HEK293 (cell line): ENCODE measurements at regions not wholly inside any gene's neighbourhood (a gene's known extent, or its start where the extent isn't known, plus 50 kb on each side); places are given as distances from the start of the nearest gene placed in this dataset.

Experiments
- CTCF ChIA-PET: fragments of 350-600 bp; formaldehyde crosslinking; extraction: SDS; loops from one replicate; lab custom pipeline; 2021; ENCODE audit warnings: antibody characterized with exemption; lab: Yijun Ruan, JAX
- POLR2A ChIA-PET: fragments of 300-600 bp; formaldehyde crosslinking; extraction: SDS; loops from one replicate; lab custom pipeline; 2020; ENCODE audit warnings: antibody characterized with exemption, inconsistent platforms; lab: Yijun Ruan, JAX
- H3K27ac ChIP-seq: fragments of 200-500 bp; sonication (Bioruptor generic); 2 replicates; pipeline ENCODE4 v1.5.1; 2014; ENCODE audit warnings: low read depth, low read length, control low read depth, inconsistent platforms; ENCODE audit errors: extremely low read depth
- H3K36me3 ChIP-seq, 2 experiments: fragments of 200-500 bp in 1 of 2; sonication (Bioruptor generic) in 1 of 2; 1 replicate in 1 of 2; 2 replicates in 1 of 2; pipeline ENCODE4 v1.5.1; 2014 to 2017; ENCODE audit warnings: inconsistent platforms in 2 of 2, low read length in 2 of 2; ENCODE audit not compliant: control insufficient read depth in 2 of 2, insufficient read depth in 1 of 2
- H3K4me1 ChIP-seq: fragments of 200-500 bp; sonication (Bioruptor generic); 2 replicates; pipeline ENCODE4 v1.5.1; 2014; ENCODE audit warnings: mild to moderate bottlenecking, low read length, inconsistent platforms; ENCODE audit not compliant: control insufficient read depth, insufficient read depth
- H3K4me3 ChIP-seq: 2 replicates; pipeline ENCODE4 v1.5.1; 2011; ENCODE audit warnings: low read depth, mild to moderate bottlenecking, control low read depth, low read length, moderate library complexity
- H3K9me3 ChIP-seq: fragments of 200-500 bp; sonication (Bioruptor generic); 2 replicates; pipeline ENCODE4 v1.5.1; 2014; ENCODE audit warnings: low read depth, low read length, inconsistent platforms; ENCODE audit not compliant: control insufficient read depth, insufficient read depth
- BCL11A ChIP-seq: fragments of 450-650 bp; formaldehyde crosslinking; IDR thresholded peaks from 2 replicates; pipeline ENCODE4 v1.5.1; 2016; ENCODE audit warnings: low read depth, missing biosample characterization, missing genetic modification characterization
- PATZ1 ChIP-seq: fragments of 450-650 bp; formaldehyde crosslinking; IDR thresholded peaks from 2 replicates; pipeline ENCODE4 v1.5.1; 2016; ENCODE audit warnings: missing biosample characterization, missing genetic modification characterization
- SETDB1 ChIP-seq: IDR thresholded peaks from one replicate; pipeline ENCODE4 v1.6.1; 2017; ENCODE audit warnings: mild to moderate bottlenecking, low read length, moderate library complexity, mixed read lengths; ENCODE audit not compliant: insufficient read length
- ZBTB48 ChIP-seq: fragments of 450-650 bp; formaldehyde crosslinking; IDR thresholded peaks from 2 replicates; pipeline ENCODE4 v1.5.1; 2016; ENCODE audit warnings: missing biosample characterization, missing genetic modification characterization
- ZBTB8A ChIP-seq: fragments of 450-650 bp; formaldehyde crosslinking; IDR thresholded peaks from 2 replicates; pipeline ENCODE4 v1.5.1; 2016; ENCODE audit warnings: missing biosample characterization, missing genetic modification characterization
- ZIC2 ChIP-seq: fragments of 450-650 bp; formaldehyde crosslinking; IDR thresholded peaks from 2 replicates; pipeline ENCODE4 v1.5.1; 2016; ENCODE audit warnings: missing biosample characterization, missing genetic modification characterization
- ZNF155 ChIP-seq: fragments of 450-650 bp; formaldehyde crosslinking; IDR thresholded peaks from 2 replicates; pipeline ENCODE4 v1.5.1; 2016; ENCODE audit warnings: missing biosample characterization, missing genetic modification characterization
- ZNF18 ChIP-seq: fragments of 450-650 bp; formaldehyde crosslinking; IDR thresholded peaks from 2 replicates; pipeline ENCODE4 v1.5.1; 2016; ENCODE audit warnings: missing biosample characterization, missing genetic modification characterization
- ZNF23 ChIP-seq: fragments of 450-650 bp; formaldehyde crosslinking; IDR thresholded peaks from 2 replicates; pipeline ENCODE4 v1.5.1; 2016; ENCODE audit warnings: missing biosample characterization, missing genetic modification characterization, borderline replicate concordance
- ZNF302 ChIP-seq: fragments of 450-650 bp; formaldehyde crosslinking; IDR thresholded peaks from 2 replicates; pipeline ENCODE4 v1.5.1; 2016; ENCODE audit warnings: missing biosample characterization, missing genetic modification characterization, low read depth
- ZNF580 ChIP-seq: fragments of 450-650 bp; formaldehyde crosslinking; IDR thresholded peaks from 2 replicates; pipeline ENCODE4 v1.5.1; 2016; ENCODE audit warnings: missing biosample characterization, missing genetic modification characterization
- ZNF701 ChIP-seq: fragments of 450-650 bp; formaldehyde crosslinking; IDR thresholded peaks from 2 replicates; pipeline ENCODE4 v1.5.1; 2016; ENCODE audit warnings: missing biosample characterization, missing genetic modification characterization
- ZNF768 ChIP-seq: fragments of 450-650 bp; formaldehyde crosslinking; IDR thresholded peaks from 2 replicates; pipeline ENCODE4 v1.5.1; 2018; ENCODE audit warnings: missing biosample characterization, mild to moderate bottlenecking, missing genetic modification characterization
- ZNF777 ChIP-seq: fragments of 450-650 bp; formaldehyde crosslinking; IDR thresholded peaks from 2 replicates; pipeline ENCODE4 v1.5.1; 2017; ENCODE audit warnings: missing biosample characterization, missing genetic modification characterization, borderline replicate concordance
- ZNF830 ChIP-seq: fragments of 450-650 bp; IDR thresholded peaks from 2 replicates; pipeline ENCODE4 v1.5.0; 2018; ENCODE audit warnings: missing biosample characterization, missing genetic modification characterization, low read depth, mild to moderate bottlenecking, moderate library complexity

- no peak for TF ChIP-seq ZNF580 (tag by site-specific recombination)
- TF ChIP-seq ZBTB48 (tag by site-specific recombination), result no peak
- TF ChIP-seq ZNF768 (tag by site-specific recombination), result no peak
- no peak for TF ChIP-seq ZBTB8A (tag by site-specific recombination)
- no peak for TF ChIP-seq ZNF830 (tag by site-specific recombination)
- no peak for TF ChIP-seq ZNF302 (tag by site-specific recombination)
- TF ChIP-seq SETDB1, result no peak
- TF ChIP-seq, all 188 proteins: peak for 0
Observed at GRCh38 chr20:24236963-24237362, 232.5 kb upstream of the SYNDIG1 start (continued).

- no peak overlapping the region for H3K27ac ChIP-seq
- H3K36me3 ChIP-seq, result no peaks in the 10 kb centered on the region
- ChIA-PET POLR2A (no interaction called here), CTCF (interaction anchor here (0.5 to 0.9 kb wide), 3 partner anchors 106 to 230 kb away, joined by 3 to 4 read pairs (median 3); no protein-coding TSS in a partner anchor)
- H3K4me1 ChIP-seq, result no peaks in the 10 kb centered on the region
- 0 out of 2 replicates have a peak, but pooled peaks have one; percentile 22 for TF ChIP-seq ZIC2 (tag by site-specific recombination)
- TF ChIP-seq ZBTB8A (tag by site-specific recombination), result no peak
- no peak overlapping the region for H3K4me3 ChIP-seq
- H3K9me3 ChIP-seq, result no peaks in the 10 kb centered on the region
Observed at GRCh38 chr20:24236201-24236600, 233.2 kb upstream of the SYNDIG1 start.

- POLR2A ChIA-PET, result no interaction called here
Observed at GRCh38 chr20:24235296-24236175, 233.9 kb upstream of the SYNDIG1 start.

More at GRCh38 chr20:24235296-24236175, 233.9 kb upstream of the SYNDIG1 start:
- H3K9me3 ChIP-seq, result no peaks in the 10 kb centered on the region
- no peaks in the 10 kb centered on the region for H3K4me1 ChIP-seq
- no peak for TF ChIP-seq ZNF18
- no peak for TF ChIP-seq ZNF701
- TF ChIP-seq PATZ1, result no peak
- no peak for TF ChIP-seq BCL11A
- TF ChIP-seq ZNF23, result no peak
- TF ChIP-seq ZNF777 (tag by site-specific recombination), result no peak
- no peak for TF ChIP-seq ZNF155 (tag by site-specific recombination)
- H3K36me3 ChIP-seq, result no peaks in the 10 kb centered on the region
- H3K4me3 ChIP-seq, result no peak overlapping the region
- H3K27ac ChIP-seq, result no peak overlapping the region
- CTCF ChIA-PET, result interaction anchor here (0.9 kb wide), 1 partner anchor 135 kb away, joined by 3 read pairs; no protein-coding TSS in a partner anchor
